Cardiac fibroblast (primary cell): ENCODE measurements at regions not wholly inside any gene's neighbourhood (a gene's known extent, or its start where the extent isn't known, plus 50 kb on each side); places are given as distances from the start of the nearest gene placed in this dataset.

Experiments
- DNase-seq, 2 donors: peaks; one replicate each; pipeline versions ENCODE4 v3.0.0 to v3.0.0-alpha.2; 2010; ENCODE audit warnings: low read depth in 2 of 2
- H3K4me3 ChIP-seq, 2 donors: replicated peaks in 1 of 2; 1 replicate in 1 of 2; 2 replicates in 1 of 2; pipeline ENCODE4 v1.5.1; 2011; ENCODE audit warnings: low read depth in 2 of 2, low read length in 2 of 2, mild to moderate bottlenecking in 2 of 2, moderate library complexity in 1 of 2
- CTCF ChIP-seq: IDR thresholded peaks from one replicate; pipeline ENCODE4 v1.5.1; 2011; ENCODE audit warnings: low read depth, mild to moderate bottlenecking, low read length, inconsistent platforms

GRCh38 chr1:213661302-213661701 is 326.5 kb upstream of the PROX1 start:
- no peak overlapping the region for H3K4me3 ChIP-seq
- TF ChIP-seq CTCF, result no peak
- DNase-seq, result no peak

- DNase-seq, result no peak
- H3K4me3 ChIP-seq, result no peak overlapping the region
- no peak for TF ChIP-seq CTCF
These were observed 321.7 kb upstream of the PROX1 start for GRCh38 chr1:213666113-213666512.

GRCh38 chr1:213666922-213667321 is 320.9 kb upstream of the PROX1 start:
- DNase-seq, result no peak
- no peak for TF ChIP-seq CTCF
- no peak overlapping the region for H3K4me3 ChIP-seq

GRCh38 chr1:213669512-213669911 is 318.3 kb upstream of the PROX1 start:
- H3K4me3 ChIP-seq, result no peak overlapping the region
- no peak for DNase-seq
- TF ChIP-seq CTCF, result no peak

GRCh38 chr1:213669964-213670691 is 317.6 kb upstream of the PROX1 start:
- H3K4me3 ChIP-seq, result no peak overlapping the region
- no peak for DNase-seq
- TF ChIP-seq CTCF, result no peak

- no peak overlapping the region for H3K4me3 ChIP-seq
- DNase-seq, result no peak
- TF ChIP-seq CTCF, result no peak
These were observed 317.1 kb upstream of the PROX1 start for GRCh38 chr1:213670692-213671023.

- no peak for DNase-seq
- no peak for TF ChIP-seq CTCF
- no peak overlapping the region for H3K4me3 ChIP-seq
These were observed 312.7 kb upstream of the PROX1 start for GRCh38 chr1:213675043-213675442.
